Smooth muscle cell (in vitro differentiated cells): ENCODE measurements at regions not wholly inside any gene's neighbourhood (a gene's known extent, or its start where the extent isn't known, plus 50 kb on each side); places are given as distances from the start of the nearest gene placed in this dataset.

Experiments
- DNase-seq: peaks from one replicate; lab custom pipeline; 2025; ENCODE audit not compliant: unreplicated experiment; lab: John Stamatoyannopoulos, UW
- H2AFZ ChIP-seq: fragments of 200-600 bp; sonication (generic); 2 replicates; pipeline ENCODE4 v1.6.0; 2016; ENCODE audit warnings: antibody characterized with exemption, low read depth, mild to moderate bottlenecking
- H3F3A ChIP-seq: fragments of 200-600 bp; sonication (generic); 2 replicates; pipeline ENCODE4 v1.6.0; 2017; ENCODE audit warnings: antibody characterized with exemption, low read depth
- H3K27ac ChIP-seq: fragments of 200-600 bp; sonication (generic); 2 replicates; pipeline ENCODE4 v1.5.1; 2016; ENCODE audit warnings: low read depth, mild to moderate bottlenecking
- H3K27me3 ChIP-seq: fragments of 200-600 bp; sonication (generic); 2 replicates; pipeline ENCODE4 v1.6.1; 2016; ENCODE audit warnings: low read depth, mild to moderate bottlenecking
- H3K36me3 ChIP-seq: fragments of 200-600 bp; sonication (generic); 2 replicates; pipeline ENCODE4 v1.5.1; 2016; ENCODE audit warnings: low read depth
- H3K4me1 ChIP-seq: fragments of 200-600 bp; sonication (generic); 2 replicates; pipeline ENCODE4 v1.5.1; 2016; ENCODE audit warnings: low read depth
- H3K4me2 ChIP-seq: fragments of 200-600 bp; sonication (generic); 2 replicates; pipeline ENCODE4 v1.6.0; 2016; ENCODE audit warnings: mild to moderate bottlenecking
- H3K4me3 ChIP-seq: fragments of 200-600 bp; sonication (generic); 2 replicates; pipeline ENCODE4 v1.5.1; 2016; ENCODE audit warnings: mild to moderate bottlenecking
- H3K79me2 ChIP-seq: fragments of 200-600 bp; sonication (generic); 2 replicates; pipeline ENCODE4 v1.6.0; 2016; ENCODE audit warnings: low read depth, mild to moderate bottlenecking
- H3K9ac ChIP-seq: fragments of 200-600 bp; sonication (generic); 2 replicates; pipeline ENCODE4 v1.6.0; 2016; ENCODE audit warnings: low read depth
- H3K9me3 ChIP-seq: fragments of 200-600 bp; sonication (generic); replicated peaks from 2 replicates; pipeline ENCODE4 v1.5.1; 2016; ENCODE audit warnings: low read depth
- H4K20me1 ChIP-seq: fragments of 200-600 bp; sonication (generic); 2 replicates; pipeline ENCODE4 v1.6.0; 2016; ENCODE audit warnings: low read depth
- WGBS: methylation state at CpG from one replicate; pipeline ENCODE4 v1.1.7; 2016; ENCODE audit warnings: low lambda C conversion rate; 5-methylcytosine and 5-hydroxymethylcytosine counted together
- TF ChIP-seq, protein P1 (sequence below): fragments of 200-600 bp; sonication (generic); IDR thresholded peaks from 2 replicates; pipeline ENCODE4 v1.5.1; 2017; ENCODE audit warnings: borderline replicate concordance, mild to moderate bottlenecking, antibody characterized with exemption; ENCODE audit not compliant: insufficient read depth, poor library complexity, severe bottlenecking

DNA sequence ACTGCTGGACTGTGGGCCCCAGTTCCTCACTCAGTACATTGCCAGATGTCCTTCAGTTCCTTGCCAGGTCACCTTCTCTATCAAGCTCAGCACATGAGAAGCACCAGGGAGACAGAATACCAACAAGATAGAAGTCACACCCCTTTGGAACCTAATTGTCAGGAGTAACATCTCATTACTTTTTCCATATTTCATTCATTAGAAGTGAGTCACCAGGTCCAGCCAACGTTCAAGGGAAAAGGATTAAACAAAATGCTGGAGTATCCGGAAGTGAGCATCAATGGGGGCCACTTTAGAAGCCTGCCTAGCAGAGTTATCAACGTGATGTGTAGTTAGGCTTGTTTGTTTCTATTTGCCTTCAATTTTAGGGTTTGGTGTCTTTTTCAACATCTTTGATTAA lies 569.3 kb downstream of the MIAT start:
- Histone ChIP-seq H3K4me1 (peaks cover 8% of the 10 kb centered on the region), H4K20me1 (no peaks in the 10 kb centered on the region), H2AFZ (no peak overlapping the region), H3K79me2 (no peaks in the 10 kb centered on the region), H3K27ac (no peak overlapping the region), H3K9ac (no peak overlapping the region), H3K27me3 (no peaks in the 10 kb centered on the region), H3K36me3 (no peaks in the 10 kb centered on the region), H3K4me2 (no peak overlapping the region), H3F3A (peaks cover 9% of the 10 kb centered on the region), H3K9me3 (no peaks in the 10 kb centered on the region), H3K4me3 (no peak overlapping the region)
- no peak for DNase-seq
- WGBS, result 22% methylated on average over 3 of the region's 3 CpGs
- TF ChIP-seq, protein P1, sequence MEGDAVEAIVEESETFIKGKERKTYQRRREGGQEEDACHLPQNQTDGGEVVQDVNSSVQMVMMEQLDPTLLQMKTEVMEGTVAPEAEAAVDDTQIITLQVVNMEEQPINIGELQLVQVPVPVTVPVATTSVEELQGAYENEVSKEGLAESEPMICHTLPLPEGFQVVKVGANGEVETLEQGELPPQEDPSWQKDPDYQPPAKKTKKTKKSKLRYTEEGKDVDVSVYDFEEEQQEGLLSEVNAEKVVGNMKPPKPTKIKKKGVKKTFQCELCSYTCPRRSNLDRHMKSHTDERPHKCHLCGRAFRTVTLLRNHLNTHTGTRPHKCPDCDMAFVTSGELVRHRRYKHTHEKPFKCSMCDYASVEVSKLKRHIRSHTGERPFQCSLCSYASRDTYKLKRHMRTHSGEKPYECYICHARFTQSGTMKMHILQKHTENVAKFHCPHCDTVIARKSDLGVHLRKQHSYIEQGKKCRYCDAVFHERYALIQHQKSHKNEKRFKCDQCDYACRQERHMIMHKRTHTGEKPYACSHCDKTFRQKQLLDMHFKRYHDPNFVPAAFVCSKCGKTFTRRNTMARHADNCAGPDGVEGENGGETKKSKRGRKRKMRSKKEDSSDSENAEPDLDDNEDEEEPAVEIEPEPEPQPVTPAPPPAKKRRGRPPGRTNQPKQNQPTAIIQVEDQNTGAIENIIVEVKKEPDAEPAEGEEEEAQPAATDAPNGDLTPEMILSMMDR, result no peak

DNA sequence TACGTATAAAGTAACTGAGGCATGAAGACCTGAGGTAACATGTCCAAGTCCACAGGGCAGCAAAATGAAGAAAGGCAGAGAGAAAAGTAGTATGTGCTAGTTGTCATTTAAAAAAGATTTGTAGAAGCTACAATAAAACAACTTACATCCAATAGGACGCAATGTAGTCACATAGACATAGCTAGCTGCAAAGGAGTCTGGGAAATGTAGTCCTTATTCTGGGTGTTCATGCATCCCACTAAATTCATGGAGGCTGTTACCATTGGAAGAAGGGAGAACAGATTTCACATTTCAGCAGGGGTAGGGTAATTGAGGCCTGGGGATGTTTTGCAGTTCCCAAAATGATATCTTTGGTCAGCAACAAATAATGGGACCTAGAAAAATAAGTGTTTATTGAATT lies 571.4 kb downstream of the MIAT start:
- Histone ChIP-seq H3K79me2 (no peaks in the 10 kb centered on the region), H3K27ac (no peak overlapping the region), H3K4me1 (peaks cover 8% of the 10 kb centered on the region), H3K27me3 (peaks cover 11% of the 10 kb centered on the region), H3K9me3 (no peaks in the 10 kb centered on the region), H3K4me2 (no peak overlapping the region), H4K20me1 (no peaks in the 10 kb centered on the region), H3K9ac (no peak overlapping the region), H3K4me3 (no peak overlapping the region), H2AFZ (no peak overlapping the region), H3K36me3 (no peaks in the 10 kb centered on the region), H3F3A (no peaks in the 10 kb centered on the region)
- WGBS, result 91% methylated on average over 2 of the region's 2 CpGs
- TF ChIP-seq, protein P1, result no peak
- DNase-seq, result no peak

DNA sequence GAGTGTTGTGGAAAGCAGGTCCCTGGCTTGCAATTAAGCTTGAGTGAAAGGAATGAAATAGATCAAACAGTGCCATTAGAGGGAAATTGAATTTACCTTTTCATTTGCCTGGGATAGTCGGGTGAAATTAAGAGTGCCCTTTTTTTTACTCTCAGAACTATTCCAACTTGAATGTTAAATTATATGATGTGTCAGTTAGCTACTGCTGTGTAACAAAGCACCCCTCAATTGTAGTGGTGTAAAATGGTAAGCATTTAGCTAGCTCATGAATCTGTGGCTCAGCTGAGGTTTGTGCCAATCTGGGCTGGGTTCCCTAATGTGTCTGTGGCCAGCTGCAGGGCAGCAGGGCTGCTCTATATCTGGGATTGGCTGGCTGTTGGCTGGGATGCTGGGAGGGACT lies 571.4 kb downstream of the MN1 start:
- H3F3A ChIP-seq, result no peaks in the 10 kb centered on the region
- no peak overlapping the region for H2AFZ ChIP-seq
- H3K4me2 ChIP-seq, result no peak overlapping the region
- no peak for DNase-seq
- no peak overlapping the region for H3K4me3 ChIP-seq
- H3K27me3 ChIP-seq, result peaks cover 11% of the 10 kb centered on the region
- TF ChIP-seq, protein P1, result no peak
- no peaks in the 10 kb centered on the region for H4K20me1 ChIP-seq
- no peak overlapping the region for H3K9ac ChIP-seq
- no peaks in the 10 kb centered on the region for H3K9me3 ChIP-seq
- H3K27ac ChIP-seq, result no peak overlapping the region
- H3K4me1 ChIP-seq, result no peaks in the 10 kb centered on the region
- no peaks in the 10 kb centered on the region for H3K79me2 ChIP-seq
- 95% methylated on average over 1 of the region's 1 CpG for WGBS
- no peaks in the 10 kb centered on the region for H3K36me3 ChIP-seq

DNA sequence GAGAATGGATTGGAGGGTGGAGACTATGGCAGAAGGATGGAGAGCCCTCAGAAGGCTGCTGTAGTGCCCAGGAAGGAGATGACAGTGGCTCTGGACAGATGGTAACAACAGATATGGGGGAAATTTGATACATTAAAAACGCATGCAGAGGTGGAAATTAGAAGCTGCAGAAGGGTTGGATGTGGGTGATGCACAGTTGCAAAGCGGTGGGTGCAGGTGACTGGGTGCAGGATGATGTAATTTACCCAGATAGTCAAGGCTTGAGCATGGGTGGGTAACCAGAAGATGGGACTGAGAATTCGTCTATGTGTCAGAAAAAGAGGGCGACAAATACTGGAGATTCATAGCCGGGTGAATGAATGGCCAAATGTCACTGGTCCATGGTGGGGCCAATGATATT lies 570.3 kb downstream of the MN1 start:
- Histone ChIP-seq H3K9me3 (no peaks in the 10 kb centered on the region), H3K79me2 (no peaks in the 10 kb centered on the region), H2AFZ (no peak overlapping the region), H3K27ac (no peak overlapping the region), H4K20me1 (no peaks in the 10 kb centered on the region), H3K4me2 (no peak overlapping the region), H3K27me3 (peaks cover 11% of the 10 kb centered on the region), H3K9ac (no peak overlapping the region), H3K36me3 (no peaks in the 10 kb centered on the region), H3K4me1 (no peaks in the 10 kb centered on the region), H3F3A (no peaks in the 10 kb centered on the region), H3K4me3 (no peak overlapping the region)
- WGBS, result 93% methylated on average over 5 of the region's 5 CpGs
- DNase-seq, result no peak
- TF ChIP-seq, protein P1, result no peak
